ENCODE measurements at regions not wholly inside any gene's neighbourhood (a gene's known extent, or its start where the extent isn't known, plus 50 kb on each side); places are given as distances from the start of the nearest gene placed in this dataset.

DNA sequence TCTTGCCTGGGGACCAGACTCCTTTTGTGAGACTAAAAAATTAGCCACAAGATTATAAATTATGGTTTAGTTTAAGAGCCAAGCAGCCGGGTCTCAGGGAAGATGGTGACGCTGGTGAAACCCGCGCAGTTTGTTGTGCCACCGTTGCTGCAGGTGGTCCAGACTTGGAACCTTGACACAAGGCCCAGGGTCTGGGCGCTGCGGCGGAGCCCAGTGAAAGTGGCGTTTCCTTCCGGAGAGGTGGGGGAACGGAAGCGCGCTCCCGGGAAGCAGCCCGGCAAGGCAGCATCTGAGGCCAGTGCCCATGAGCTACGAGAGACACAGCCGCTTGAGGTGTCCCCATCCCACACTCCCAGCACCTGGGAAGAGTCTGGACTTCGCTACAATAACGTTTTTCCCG lies 131.6 kb downstream of the SKIDA1 start:
- Histone ChIP-seq H3K27ac (ENCODE audit: control insufficient read depth, insufficient read depth, low read length) (no peak overlapping the region), H2AFZ (ENCODE audit: control insufficient read depth, low read length) (no peak overlapping the region), H4K20me1 (ENCODE audit: control insufficient read depth, extremely low read depth, insufficient read depth, low read length) (no peaks in the 10 kb centered on the region), H3K4me1 (ENCODE audit: control insufficient read depth, extremely low read depth, insufficient read depth, low read length) (peaks cover 8% of the 10 kb centered on the region), H3K4me3 (ENCODE audit: control insufficient read depth in 2 of 3, extremely low read depth in 1 of 3, insufficient read depth in 2 of 3, low read depth in 1 of 3, low read length in 3 of 3) (no peak overlapping the region), H3K36me3 (ENCODE audit: control insufficient read depth in 2 of 2, extremely low read depth in 1 of 2, insufficient read depth in 2 of 2, low read length in 2 of 2) (no peaks in the 10 kb centered on the region), H3K9ac (ENCODE audit: control insufficient read depth, extremely low read depth, insufficient read depth, low read length) (no peak overlapping the region), H3K4me2 (ENCODE audit: control insufficient read depth, extremely low read depth, insufficient read depth, low read depth, low read length) (no peak overlapping the region), H3K9me1 (ENCODE audit: control insufficient read depth, extremely low read depth, insufficient read depth, low read length) (no peaks in the 10 kb centered on the region), H3K9me3 (ENCODE audit: control insufficient read depth, low read depth, low read length) (no peaks in the 10 kb centered on the region), H3K27me3 (ENCODE audit: control insufficient read depth, extremely low read depth, insufficient read depth, low read length) (no peaks in the 10 kb centered on the region), H3K79me2 (ENCODE audit: control insufficient read depth, insufficient read depth, low read length) (no peaks in the 10 kb centered on the region)
- DNase-seq (ENCODE audit: low read depth, low spot score): no peak
- dilution Hi-C loops (cut with MboI; ENCODE audit: extremely low pct_ligation_motif_present, low sequenced_read_pairs): no loop called here
- FAIRE-seq: no peak
- TF ChIP-seq, protein P1, sequence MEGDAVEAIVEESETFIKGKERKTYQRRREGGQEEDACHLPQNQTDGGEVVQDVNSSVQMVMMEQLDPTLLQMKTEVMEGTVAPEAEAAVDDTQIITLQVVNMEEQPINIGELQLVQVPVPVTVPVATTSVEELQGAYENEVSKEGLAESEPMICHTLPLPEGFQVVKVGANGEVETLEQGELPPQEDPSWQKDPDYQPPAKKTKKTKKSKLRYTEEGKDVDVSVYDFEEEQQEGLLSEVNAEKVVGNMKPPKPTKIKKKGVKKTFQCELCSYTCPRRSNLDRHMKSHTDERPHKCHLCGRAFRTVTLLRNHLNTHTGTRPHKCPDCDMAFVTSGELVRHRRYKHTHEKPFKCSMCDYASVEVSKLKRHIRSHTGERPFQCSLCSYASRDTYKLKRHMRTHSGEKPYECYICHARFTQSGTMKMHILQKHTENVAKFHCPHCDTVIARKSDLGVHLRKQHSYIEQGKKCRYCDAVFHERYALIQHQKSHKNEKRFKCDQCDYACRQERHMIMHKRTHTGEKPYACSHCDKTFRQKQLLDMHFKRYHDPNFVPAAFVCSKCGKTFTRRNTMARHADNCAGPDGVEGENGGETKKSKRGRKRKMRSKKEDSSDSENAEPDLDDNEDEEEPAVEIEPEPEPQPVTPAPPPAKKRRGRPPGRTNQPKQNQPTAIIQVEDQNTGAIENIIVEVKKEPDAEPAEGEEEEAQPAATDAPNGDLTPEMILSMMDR (optimal IDR thresholded peaks at IDR 0.05 in 1 of 3, IDR thresholded peaks at IDR 0.05 in 1 of 3, conservative IDR thresholded peaks at IDR 0.05 in 1 of 3; ENCODE audit: extremely low read depth in 1 of 3, insufficient read depth in 2 of 3, low read length in 3 of 3): no peak
- no peak for TF ChIP-seq EZH2 (IDR thresholded peaks at IDR 0.05; ENCODE audit: low read length)

DNA sequence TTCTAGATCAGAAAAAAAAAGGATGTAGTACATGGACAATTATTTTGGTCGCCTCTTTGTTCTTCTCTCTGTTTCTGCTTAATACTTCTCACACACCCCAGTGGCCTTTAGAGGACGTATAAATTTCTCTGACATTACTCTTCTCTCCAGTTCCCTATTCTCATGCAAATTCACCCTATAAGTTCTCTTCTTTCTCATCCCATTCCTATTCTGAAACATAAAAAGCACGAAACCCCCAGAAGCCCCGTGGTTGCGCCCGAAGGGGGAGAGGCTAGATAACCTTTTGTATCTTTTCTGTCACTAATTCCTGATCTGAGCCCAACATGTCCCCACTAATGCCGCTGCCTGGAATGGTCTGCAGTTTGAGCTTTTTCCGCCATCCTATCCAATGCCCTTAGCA lies 136.9 kb downstream of the SKIDA1 start:
- Histone ChIP-seq H4K20me1 (ENCODE audit: control insufficient read depth, extremely low read depth, insufficient read depth, low read length) (no peaks in the 10 kb centered on the region), H3K27ac (ENCODE audit: control insufficient read depth, insufficient read depth, low read length) (no peak overlapping the region), H3K4me1 (ENCODE audit: control insufficient read depth, extremely low read depth, insufficient read depth, low read length) (no peaks in the 10 kb centered on the region), H3K4me2 (ENCODE audit: control insufficient read depth, extremely low read depth, insufficient read depth, low read depth, low read length) (no peak overlapping the region), H3K9me3 (ENCODE audit: control insufficient read depth, low read depth, low read length) (no peaks in the 10 kb centered on the region), H3K9ac (ENCODE audit: control insufficient read depth, extremely low read depth, insufficient read depth, low read length) (no peak overlapping the region), H2AFZ (ENCODE audit: control insufficient read depth, low read length) (no peak overlapping the region), H3K27me3 (ENCODE audit: control insufficient read depth, extremely low read depth, insufficient read depth, low read length) (no peaks in the 10 kb centered on the region), H3K36me3 (ENCODE audit: control insufficient read depth in 2 of 2, extremely low read depth in 1 of 2, insufficient read depth in 2 of 2, low read length in 2 of 2) (no peaks in the 10 kb centered on the region), H3K79me2 (ENCODE audit: control insufficient read depth, insufficient read depth, low read length) (no peaks in the 10 kb centered on the region), H3K9me1 (ENCODE audit: control insufficient read depth, extremely low read depth, insufficient read depth, low read length) (no peaks in the 10 kb centered on the region), H3K4me3 (ENCODE audit: control insufficient read depth in 2 of 3, extremely low read depth in 1 of 3, insufficient read depth in 2 of 3, low read depth in 1 of 3, low read length in 3 of 3) (no peak overlapping the region)
- TF ChIP-seq, protein P1 (optimal IDR thresholded peaks at IDR 0.05 in 1 of 3, IDR thresholded peaks at IDR 0.05 in 1 of 3, conservative IDR thresholded peaks at IDR 0.05 in 1 of 3; ENCODE audit: extremely low read depth in 1 of 3, insufficient read depth in 2 of 3, low read length in 3 of 3): no peak
- no peak for TF ChIP-seq EZH2 (IDR thresholded peaks at IDR 0.05; ENCODE audit: low read length)
- FAIRE-seq: no peak
- dilution Hi-C loops (cut with MboI; ENCODE audit: extremely low pct_ligation_motif_present, low sequenced_read_pairs): no loop called here
- no peak for DNase-seq (ENCODE audit: low read depth, low spot score)

Measured in keratinocyte (primary cell).